NCI-H1105 treated with DMSO at 0.1 percent for 48 hours (cell line): ENCODE measurements at regions not wholly inside any gene's neighbourhood (a gene's known extent, or its start where the extent isn't known, plus 50 kb on each side); places are given as distances from the start of the nearest gene placed in this dataset.

Source experiments
- DNase-seq: peaks from one replicate; lab custom pipeline; 2025; lab: John Stamatoyannopoulos, UW

DNA sequence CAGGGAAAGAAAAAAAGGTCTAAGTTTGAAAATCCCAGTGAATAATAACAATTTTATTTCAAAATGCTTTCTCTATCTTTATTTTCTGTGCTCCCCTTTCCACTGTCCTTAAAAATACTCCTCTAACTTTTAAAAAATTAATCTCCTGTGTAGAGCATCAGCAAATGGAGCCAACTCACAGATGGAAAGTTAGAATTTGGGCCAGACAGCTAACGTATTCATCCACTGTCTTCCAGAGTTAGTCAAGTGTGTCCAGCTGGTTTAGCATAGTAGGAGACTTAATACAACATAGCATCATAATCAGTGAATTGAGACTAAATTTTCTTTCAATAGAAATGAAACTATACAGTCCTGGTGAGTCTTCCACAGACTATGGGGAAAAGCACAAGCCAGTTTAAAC lies 419.0 kb upstream of the LRRC7 start:
- no peak for DNase-seq

DNA sequence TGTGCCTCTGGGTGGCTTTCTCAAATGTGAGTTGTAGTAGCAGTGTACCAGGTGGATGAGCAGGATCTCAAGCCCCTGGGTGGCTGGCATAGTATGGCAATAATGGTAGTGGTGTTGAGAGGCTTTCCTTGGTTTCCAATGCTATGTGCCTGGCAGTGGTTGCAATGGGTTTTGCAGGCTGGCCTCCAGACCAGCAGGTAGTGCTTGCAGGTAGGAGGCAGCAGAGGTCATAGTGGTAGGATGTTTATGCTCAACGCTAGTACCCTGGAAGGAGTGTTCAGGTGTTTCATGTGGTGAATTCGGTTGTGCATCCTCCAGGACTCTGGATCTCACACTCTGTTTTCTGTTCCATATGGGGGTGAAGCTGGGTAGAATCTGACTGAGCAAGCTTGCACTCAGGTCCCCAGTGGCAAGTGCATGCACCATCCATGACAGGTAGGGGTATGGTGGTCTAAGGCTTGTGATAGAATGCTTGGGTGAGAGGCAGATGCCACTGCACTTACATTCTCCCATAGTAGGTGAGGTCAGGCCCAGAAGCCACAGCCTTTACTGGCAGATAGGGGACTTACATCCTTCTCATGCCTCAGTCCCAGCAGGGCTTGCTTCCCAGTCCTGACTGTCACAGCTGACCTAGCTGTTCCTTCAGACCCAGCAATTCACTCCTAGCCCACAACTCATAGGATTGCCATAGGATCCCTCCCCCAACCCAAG lies 410.5 kb upstream of the LRRC7 start:
- DNase-seq: no peak

DNA sequence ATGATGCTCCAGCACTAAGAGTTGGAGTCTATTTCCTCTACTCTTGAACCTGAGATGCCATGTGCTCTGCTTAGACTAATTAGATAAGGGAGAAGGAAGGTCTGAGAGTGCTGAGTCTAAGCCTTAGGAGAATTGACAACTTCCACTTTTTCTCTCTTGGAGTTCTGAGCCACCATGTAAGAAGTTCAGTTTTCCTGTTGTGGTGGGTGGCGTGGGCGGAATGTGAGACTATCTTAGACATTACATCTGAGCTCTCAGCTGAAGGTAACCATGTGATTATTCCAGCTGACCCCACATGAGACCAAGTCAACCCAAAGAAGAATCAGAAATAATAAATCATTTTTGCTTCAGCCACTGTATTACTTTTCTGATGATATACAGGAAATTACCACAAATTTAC lies 404.5 kb upstream of the LRRC7 start:
- DNase-seq: no peak

DNA sequence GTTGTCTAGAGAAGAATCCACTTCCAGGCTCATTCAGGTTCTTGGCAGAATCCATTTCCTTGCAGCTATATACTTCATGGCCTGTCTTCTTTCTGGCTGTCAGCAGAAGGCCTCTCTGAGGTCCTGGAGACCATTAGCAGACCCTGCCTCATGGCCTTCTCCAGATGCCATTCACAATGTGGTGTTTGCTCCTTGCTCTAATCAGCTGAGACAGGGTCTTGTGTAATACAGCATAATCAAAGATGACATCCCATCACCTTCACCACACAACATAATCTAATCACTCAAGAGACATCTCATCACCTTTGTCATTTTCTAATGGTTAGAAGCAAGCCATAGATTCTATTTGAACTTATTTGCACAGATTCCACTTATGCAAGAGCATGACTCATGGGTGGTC lies 403.9 kb upstream of the LRRC7 start:
- no peak for DNase-seq

DNA sequence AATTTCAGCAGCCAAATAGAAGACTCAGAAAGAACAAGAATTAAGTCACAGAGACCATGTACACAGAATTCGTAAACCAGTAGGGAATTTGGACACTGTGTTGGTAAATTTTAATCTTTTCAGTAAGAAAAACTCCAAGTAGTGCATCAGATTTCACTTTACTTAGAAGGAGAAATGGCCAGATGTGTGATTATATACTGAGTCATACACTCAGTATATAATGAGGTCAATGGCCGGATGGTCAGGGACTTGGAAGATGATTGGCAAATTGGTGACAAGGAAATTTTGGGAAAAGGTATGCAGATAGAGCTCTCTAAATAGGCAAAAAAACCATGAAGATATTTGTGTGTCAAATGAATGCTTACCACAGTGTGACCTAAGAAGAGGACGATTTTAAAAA lies 399.8 kb upstream of the LRRC7 start:
- no peak for DNase-seq

DNA sequence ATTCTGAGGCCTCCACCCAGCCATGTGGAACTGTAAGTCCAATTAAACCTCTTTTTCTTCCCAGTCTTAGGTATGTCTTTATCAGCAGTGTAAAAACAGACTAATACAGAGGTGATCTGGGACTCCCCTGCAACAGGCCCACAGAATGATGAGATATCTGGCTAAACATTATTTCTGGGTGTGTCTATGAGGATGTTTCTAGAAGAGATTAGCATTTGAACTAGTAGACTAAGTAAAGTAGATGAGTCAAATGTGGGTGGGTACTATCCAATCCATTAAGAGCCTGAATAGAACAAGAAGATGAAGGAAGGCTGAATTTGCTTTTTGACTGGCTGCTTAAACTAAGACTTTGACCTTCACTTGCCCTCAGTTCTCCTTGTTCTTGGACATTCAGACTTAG lies 396.5 kb upstream of the LRRC7 start:
- DNase-seq: no peak

DNA sequence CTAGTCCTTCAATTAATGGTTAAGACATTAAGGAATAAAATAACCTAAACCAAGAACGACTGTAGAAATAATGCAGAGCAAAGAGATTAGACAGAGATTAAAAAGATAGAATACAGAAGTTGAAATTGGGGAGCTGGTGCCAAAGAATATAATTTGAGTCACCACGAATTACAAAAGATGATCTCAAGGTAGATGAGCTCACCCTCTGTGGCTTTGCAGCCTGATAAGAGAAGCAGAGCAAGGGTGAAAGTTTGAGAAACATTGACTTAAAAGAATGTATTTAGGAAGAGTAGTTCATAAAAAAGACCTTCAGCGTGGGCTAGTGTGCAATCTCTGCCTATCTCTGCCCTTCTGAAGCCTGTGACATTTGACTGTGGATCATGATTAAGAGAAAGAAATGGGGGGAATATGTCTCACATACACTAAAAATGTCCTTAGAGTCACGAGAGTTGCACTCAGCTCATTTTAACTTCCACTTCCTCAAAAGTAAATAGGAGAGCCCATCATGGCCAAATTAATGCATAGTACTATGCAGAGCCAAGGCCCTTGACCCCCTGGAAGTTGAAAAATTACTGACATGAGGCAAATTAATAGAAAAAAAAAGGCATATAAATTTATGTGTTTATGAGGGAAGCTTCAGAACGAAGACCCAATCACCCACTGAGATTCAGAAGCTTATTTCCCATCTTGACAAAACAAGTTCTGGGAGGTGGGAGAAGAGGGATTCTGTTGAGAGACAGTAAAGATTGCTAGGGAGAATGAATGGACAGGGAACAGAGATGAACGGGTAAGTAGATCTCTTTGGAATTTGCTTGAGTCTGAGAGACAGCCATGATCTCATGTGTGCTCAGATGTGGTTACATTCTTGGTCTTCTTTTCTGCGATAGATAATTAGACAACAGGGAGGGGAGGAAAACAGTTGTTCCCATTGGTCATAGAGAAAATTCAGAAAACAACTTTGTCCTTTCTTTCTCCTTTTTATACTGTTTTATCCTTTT lies 395.4 kb upstream of the LRRC7 start:
- no peak for DNase-seq

DNA sequence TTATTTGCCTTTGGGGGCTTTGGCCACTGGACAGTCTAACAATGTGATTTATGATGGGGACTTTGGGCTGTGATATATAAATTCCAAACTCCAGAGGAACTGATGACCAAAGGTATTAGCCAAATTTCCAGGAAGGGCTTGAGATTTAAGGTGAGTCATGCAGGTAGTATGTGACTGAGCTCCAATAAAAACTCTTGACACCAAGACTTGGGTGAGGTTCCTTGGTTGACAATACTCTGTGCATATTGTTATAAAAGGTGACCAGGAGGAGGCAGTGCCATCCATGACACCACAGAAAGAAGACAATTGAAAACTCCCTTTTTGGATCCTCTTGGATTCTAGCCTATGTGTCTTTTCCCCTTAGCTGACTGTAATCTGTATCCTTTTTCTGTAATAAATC lies 392.7 kb upstream of the LRRC7 start:
- no peak for DNase-seq

DNA sequence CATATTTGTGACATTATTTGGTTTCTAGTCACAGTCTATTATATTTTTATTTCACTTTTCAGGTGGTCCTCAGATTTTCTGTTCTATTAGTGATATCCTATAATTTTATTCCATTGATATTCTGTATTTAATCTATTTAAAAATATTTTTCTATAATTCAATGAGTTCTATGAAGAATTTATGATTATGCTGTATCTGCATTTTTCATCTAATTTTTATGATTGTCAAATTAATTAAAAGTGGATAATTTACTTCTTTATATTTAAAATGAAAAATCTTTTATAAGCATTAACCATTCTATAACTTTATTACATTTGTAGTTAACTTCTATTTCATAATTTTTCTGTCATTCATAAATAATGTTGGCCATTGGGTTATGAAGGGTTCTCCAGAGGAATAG lies 387.4 kb upstream of the LRRC7 start:
- DNase-seq: no peak

DNA sequence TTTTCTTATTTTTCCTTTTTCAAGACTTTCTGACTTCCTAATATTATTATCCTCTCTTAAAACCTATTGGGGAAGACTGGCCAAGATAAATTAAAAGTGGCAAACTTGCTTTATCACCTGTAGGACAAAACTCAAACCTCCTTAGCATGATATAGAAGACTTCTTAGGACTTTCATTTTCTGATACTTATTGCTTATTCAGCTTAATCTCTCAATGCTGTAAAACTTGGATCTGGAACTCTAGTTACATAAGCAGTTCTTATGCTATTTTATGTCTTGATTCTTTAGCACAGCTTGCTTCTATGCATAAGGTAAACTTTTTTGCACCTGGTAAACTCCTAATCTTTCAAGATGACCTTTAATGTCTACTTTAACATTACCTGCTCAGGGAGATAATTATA lies 382.3 kb upstream of the LRRC7 start:
- no peak for DNase-seq

DNA sequence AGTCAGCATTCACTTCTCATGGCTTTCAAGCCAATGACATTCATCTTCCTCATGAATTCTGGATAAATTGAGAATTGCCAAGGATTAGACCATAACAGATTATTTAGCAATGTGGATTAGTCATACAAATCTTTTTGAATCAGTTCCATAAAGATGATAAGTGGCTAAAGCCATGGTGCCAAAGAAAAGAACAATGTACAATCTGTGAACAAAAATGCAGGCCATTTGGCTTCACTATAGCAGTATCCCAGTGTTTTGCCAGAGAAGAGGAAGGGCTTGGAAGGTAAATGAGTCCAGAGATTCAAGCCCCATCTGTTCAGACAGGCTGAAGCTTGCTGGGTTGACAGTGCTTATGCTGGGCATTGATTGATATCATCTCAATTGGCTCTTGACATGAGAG lies 376.4 kb upstream of the LRRC7 start:
- DNase-seq: peak; percentile 97

DNA sequence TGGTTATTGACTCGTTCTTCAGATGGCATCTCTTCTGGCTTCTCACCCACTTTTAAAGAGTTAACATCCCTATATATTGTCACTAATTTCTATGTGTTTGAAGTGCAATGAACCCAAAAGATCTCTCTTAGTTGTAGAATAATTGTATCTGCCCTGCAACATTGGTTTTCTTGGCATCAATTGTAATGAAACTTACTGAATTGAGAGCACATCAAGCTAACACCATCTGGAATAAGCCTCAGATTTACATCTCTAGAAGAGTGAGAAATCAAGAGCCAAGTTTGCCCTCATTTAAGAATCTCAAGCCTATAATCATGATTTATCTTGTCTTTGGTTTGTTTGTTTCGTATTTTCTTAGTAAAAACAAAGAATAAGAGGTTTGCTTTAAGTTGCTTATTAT lies 372.6 kb upstream of the LRRC7 start:
- DNase-seq: peak; percentile 51

DNA sequence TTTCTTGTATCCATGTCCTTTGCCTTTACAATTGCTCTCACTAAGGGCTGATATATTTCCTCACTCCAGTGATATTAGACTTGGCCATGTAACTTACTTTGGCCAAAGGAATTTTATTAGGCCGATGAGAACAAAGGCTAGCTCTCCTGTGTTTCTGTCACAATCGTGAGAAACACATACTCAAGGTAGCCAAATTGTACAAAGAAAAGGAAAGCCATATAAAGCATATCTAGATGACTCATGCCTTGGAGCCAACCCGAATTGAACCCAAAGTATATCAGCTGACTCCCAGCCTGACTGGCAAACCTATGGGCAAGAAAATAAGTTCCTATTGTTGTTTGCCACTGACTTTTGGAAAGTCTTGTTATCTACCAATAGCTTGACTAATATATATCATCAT lies 371.7 kb upstream of the LRRC7 start:
- DNase-seq: no peak

DNA sequence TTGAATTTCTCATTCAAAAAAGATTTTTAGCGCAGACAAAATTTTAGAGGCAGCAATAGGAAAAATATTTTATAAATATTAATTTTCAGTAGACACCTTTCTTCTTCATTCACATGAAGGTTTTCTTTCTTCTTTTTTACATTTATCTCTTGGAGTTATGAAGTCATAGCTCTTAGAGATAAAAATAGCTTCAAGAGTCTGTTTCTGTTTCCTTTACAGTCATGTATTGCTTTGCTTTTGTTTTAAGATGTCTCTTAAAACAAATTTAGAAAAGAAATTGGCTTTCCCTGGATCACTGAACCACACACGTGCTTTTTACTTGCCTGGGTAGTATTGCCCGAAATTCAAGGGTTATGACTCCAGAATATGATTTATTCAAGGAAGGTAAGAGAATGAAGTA lies 369.9 kb upstream of the LRRC7 start:
- no peak for DNase-seq

DNA sequence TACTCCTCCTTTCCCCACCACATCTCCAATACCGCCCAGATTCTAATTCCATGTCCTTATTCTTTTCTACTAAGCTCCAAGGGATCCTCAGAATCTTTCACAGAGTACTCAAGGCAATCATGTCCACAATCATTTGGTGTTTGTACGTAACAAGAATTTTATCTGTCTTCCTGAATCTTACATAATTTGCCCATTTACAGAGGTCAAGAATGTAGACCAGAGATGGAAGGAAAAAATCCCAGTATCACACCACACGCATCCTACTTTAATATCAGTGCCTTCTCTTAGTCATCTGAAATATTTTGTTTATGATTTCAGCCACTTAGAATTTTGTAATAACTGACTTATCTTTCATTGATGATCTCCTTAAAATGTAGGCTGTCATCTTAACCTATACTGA lies 366.0 kb upstream of the LRRC7 start:
- no peak for DNase-seq

DNA sequence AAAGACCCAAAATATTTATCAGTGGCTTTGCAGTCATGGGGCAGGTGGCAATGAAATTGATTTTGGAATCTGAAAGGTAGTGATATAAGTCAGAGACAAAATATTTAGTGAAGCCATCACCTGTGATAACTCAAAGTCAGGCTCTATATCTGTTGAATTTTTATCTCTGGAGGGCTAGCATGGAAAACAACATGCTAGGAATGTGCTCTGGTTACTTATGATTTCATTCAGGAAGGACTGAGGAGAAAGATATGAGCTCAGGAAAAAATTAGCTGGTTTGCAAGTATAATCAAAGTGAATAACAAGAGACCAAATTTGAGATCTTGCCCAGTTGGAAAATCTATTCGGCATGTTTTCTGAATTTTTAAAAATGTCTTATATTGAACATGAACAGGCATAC lies 364.6 kb upstream of the LRRC7 start:
- DNase-seq: no peak

DNA sequence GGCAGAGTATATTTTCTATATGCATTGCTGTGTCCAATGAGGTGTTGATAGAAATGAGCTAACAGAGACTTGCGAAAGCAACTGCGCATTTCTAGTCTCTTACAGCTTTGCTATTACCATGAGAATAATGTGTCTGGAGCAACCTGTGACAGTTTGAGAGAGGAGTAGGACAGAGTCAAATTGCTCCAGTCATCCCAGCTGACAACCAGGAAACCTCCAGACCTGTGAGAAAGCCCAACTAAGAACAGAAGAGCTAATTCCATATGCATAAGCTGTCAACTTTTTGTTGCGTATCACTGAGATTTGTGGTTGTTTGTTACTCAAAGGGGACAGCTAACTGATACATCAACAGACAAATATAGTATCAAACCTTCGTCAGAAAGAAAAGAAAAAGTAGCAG lies 354.1 kb upstream of the LRRC7 start:
- DNase-seq: no peak

DNA sequence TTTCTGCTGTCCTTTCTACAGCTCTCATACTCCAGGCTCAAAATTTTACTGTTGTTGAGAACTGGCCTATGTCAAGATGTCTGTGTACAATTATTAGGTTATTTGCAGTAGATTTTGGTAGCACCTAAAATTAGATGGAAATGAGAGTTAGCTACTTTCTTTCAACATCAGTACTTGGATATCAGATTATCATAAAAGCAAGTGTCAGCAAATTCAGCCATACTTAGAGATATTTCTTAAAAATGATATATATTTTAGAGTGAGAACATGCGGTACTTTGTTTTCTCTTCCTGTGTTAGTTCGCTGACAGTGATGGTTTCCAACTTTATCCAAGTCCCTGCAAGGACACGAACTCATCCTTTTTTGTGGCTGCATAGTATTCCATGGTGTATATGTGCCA lies 351.8 kb upstream of the LRRC7 start:
- no peak for DNase-seq

DNA sequence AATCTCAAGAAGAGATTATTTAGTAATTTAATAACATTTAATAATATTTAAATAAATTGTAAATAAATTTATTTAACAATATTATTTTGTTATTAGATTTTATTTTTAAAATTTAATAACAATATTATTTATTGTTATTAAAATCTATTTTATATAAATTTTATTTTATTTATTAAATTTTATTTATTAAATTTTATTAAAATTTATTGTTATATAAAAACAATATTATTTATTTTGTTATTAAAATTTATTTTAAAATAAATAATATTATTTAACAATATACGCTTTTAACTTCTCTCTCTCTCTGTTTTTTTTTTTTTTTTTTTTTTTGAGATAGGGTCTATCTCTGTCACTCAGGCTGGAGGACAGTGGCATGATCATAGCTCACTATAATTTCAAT lies 347.1 kb upstream of the LRRC7 start:
- no peak for DNase-seq

DNA sequence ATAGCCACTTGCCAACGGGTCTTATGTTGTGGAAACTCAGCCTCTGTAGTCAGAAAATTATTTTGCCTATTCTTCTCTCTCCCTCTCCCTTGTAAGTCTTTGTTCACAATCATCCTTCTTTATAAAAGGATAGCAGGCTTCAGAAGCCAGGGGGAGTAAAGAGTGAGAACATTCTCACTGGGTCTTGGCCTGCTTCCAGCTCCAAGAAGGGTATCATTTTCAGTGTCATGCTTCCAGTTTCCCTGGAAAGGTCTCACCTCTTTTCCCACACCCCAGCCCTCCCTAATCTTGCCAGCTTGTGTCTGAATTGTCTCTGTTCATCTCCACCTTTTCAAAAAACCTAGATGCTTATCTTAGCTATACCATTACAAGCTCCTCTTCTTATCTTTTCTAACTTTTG lies 346.2 kb upstream of the LRRC7 start:
- DNase-seq: peak; percentile 83

DNA sequence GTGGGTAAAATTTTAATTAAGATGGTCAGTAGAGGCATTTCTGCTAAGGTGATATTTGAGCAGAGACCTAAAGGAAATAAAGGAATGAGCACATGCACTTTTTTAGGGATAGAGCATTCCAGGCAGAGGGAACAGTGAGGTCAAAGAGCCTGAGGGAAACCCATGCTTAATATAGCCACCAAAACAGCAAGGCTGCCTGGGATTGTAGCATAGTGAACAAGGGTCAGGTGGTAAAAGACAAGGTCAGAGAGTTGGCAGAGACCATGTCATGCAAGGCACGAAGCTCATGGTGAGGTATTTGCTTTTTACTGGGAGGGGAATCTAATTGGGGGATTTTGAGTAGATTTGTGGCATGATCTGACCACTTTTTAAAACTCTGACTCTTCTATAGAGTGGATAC lies 344.6 kb upstream of the LRRC7 start:
- no peak for DNase-seq

DNA sequence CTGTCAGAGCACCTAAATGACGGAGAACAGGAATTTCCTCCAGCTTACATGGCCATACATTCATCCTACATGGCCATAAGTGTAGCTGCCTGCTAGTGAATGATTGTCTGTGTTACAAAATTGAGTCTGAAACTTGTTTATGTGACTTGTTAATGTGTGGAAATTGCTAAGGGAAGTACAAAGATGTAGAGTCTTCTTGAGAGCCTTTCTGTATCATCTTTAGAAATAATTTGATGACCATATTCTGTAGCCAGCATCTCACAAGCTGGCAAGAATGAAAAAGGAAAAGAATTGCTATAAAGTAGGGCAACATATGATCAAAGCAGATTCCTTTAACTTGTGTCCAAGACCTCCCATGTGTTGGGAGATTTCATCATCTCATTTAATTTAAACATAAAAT lies 339.2 kb upstream of the LRRC7 start:
- no peak for DNase-seq

DNA sequence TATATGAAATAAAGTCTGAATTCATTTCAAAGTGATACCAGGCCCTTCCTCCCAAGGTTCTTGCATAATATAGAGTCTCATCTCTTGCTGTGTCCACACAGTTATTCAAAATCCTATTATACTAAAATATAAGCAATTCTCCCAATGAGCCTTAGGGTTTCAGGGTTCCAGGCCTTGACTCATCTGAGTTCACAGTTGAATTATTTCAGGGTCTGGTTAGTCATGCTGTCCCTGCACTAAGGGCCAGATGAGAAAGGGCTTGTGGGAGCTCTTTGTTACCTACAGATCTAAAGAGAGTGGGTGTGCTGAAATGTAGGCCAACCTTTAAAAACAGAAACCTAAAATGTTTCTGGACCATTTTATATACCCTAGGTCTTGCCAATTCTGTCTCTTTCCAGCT lies 337.5 kb upstream of the LRRC7 start:
- DNase-seq: no peak

DNA sequence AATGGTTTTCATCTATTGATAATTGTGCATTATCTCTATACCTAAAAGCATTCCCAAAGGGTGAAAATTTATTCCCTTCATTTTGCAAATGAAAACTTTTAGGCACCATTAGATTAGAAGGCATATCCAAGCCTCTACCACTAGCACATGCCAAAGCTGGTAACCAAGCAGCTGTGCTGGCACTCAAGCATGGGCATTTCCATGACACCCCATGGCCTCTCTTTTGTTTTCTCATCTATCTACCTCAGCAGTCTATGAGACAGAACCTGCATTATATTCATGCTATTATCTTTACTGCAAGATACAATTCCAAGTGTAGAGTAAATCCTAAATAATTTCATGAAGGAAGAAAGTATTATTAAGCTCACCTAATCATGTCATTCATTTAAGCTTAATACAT lies 334.3 kb upstream of the LRRC7 start:
- no peak for DNase-seq
